B cell (primary cell): ENCODE measurements at regions not wholly inside any gene's neighbourhood (a gene's known extent, or its start where the extent isn't known, plus 50 kb on each side); places are given as distances from the start of the nearest gene placed in this dataset.

Source experiments
- ATAC-seq: fragments of 200-7000 bp; cut with Tn5 transposase; one replicate; pipeline ENCODE4 v1.10.0; 2021; ENCODE audit warnings: low read depth, mild to moderate bottlenecking, moderate number of reproducible peaks, moderate library complexity
- CTCF ChIA-PET: fragments of 350-600 bp; sonication (Branson Sonifier 250); formaldehyde crosslinking; loops from one replicate; lab custom pipeline; 2021; ENCODE audit warnings: antibody characterized with exemption, inconsistent platforms; lab: Charles Lee
- POLR2A ChIA-PET: fragments of 350-600 bp; sonication (Branson Sonifier 250); formaldehyde crosslinking; loops from one replicate; lab custom pipeline; 2021; ENCODE audit warnings: antibody characterized with exemption; lab: Charles Lee
- DNase-seq: peaks from one replicate; pipeline ENCODE4 v3.0.0; 2013
- H2AFZ ChIP-seq: 2 replicates; pipeline ENCODE4 v1.6.1; 2012; ENCODE audit warnings: mild to moderate bottlenecking, low read depth, low read length; ENCODE audit not compliant: insufficient read depth, poor library complexity, severe bottlenecking
- H3K27ac ChIP-seq, 2 donors: 1 replicate in 1 of 2; 2 replicates in 1 of 2; pipeline ENCODE4 v1.5.1; 2012 to 2013; ENCODE audit warnings: low read length in 2 of 2, mild to moderate bottlenecking in 2 of 2, moderate library complexity in 1 of 2
- H3K27me3 ChIP-seq, 4 experiments: fragments of 200-600 bp in 1 of 4; sonication (generic) in 1 of 4; replicated peaks in 1 of 4; 1 replicate in 2 of 4; 2 replicates in 2 of 4; pipeline versions ENCODE4 v1.6.1 to v1.7.0; 2013 to 2016; ENCODE audit warnings: low read length in 3 of 4, mild to moderate bottlenecking in 2 of 4, mixed read lengths in 1 of 4, moderate library complexity in 1 of 4; ENCODE audit not compliant: insufficient read depth in 4 of 4, control insufficient read depth in 3 of 4; ENCODE audit errors: control extremely low read depth in 1 of 4
- H3K36me3 ChIP-seq, 2 experiments: replicated peaks in 1 of 2; 1 replicate in 1 of 2; 2 replicates in 1 of 2; pipeline versions ENCODE4 v1.6.1 to v1.7.1; 2013; ENCODE audit warnings: low read length in 1 of 2; ENCODE audit not compliant: insufficient read depth in 2 of 2, control insufficient read depth in 1 of 2; ENCODE audit errors: control extremely low read depth in 1 of 2, extremely low read depth in 1 of 2
- H3K4me1 ChIP-seq, 2 donors: fragments of 200-600 bp in 1 of 2; sonication (generic) in 1 of 2; 1 replicate in 1 of 2; 2 replicates in 1 of 2; pipeline versions ENCODE4 v1.5.1 to v1.6.1; 2013 to 2017; ENCODE audit warnings: low read length in 2 of 2; ENCODE audit not compliant: control insufficient read depth in 2 of 2, insufficient read depth in 2 of 2
- H3K4me2 ChIP-seq: replicated peaks from 2 replicates; pipeline ENCODE3; 2012; ENCODE audit warnings: mild to moderate bottlenecking, low read depth, low read length; ENCODE audit not compliant: poor library complexity, severe bottlenecking
- H3K4me3 ChIP-seq, 5 experiments: fragments of 200-600 bp in 1 of 5; sonication (generic) in 1 of 5; 1 replicate in 3 of 5; 2 replicates in 2 of 5; pipeline versions ENCODE4 v1.5.1 to v1.7.0; 2011 to 2016; ENCODE audit warnings: low read length in 4 of 5, mild to moderate bottlenecking in 4 of 5, low read depth in 2 of 5, control low read depth in 1 of 5, moderate library complexity in 1 of 5; ENCODE audit not compliant: insufficient read depth in 1 of 5; ENCODE audit errors: control extremely low read depth in 1 of 5, extremely low read depth in 1 of 5
- H3K79me2 ChIP-seq: fragments of 200-600 bp; sonication (generic); one replicate; pipeline ENCODE4 v1.6.0; 2016; ENCODE audit warnings: low read length; ENCODE audit not compliant: control insufficient read depth, insufficient read depth
- H3K9ac ChIP-seq: fragments of 200-600 bp; sonication (generic); 2 replicates; pipeline ENCODE4 v1.6.1; 2017; ENCODE audit warnings: mild to moderate bottlenecking, low read length, moderate library complexity
- H3K9me3 ChIP-seq, 3 donors: one replicate each; pipeline versions ENCODE4 v1.6.1 to v1.7.1; 2013; ENCODE audit warnings: low read length in 2 of 3; ENCODE audit not compliant: control insufficient read depth in 2 of 3, insufficient read depth in 1 of 3; ENCODE audit errors: control extremely low read depth in 1 of 3
- H4K20me1 ChIP-seq: 2 replicates; pipeline ENCODE4 v1.6.0; 2012; ENCODE audit warnings: mild to moderate bottlenecking, low read length; ENCODE audit not compliant: insufficient read depth, control insufficient read depth, poor library complexity, severe bottlenecking
- H3K27ac Mint-ChIP-seq: one replicate; pipeline ENCODE4 v1.8.0; 2021; ENCODE audit warnings: mixed read lengths
- H3K27me3 Mint-ChIP-seq: one replicate; pipeline ENCODE4 v1.8.0; 2021; ENCODE audit warnings: mixed read lengths
- H3K4me1 Mint-ChIP-seq: one replicate; pipeline ENCODE4 v1.8.0; 2021; ENCODE audit warnings: mixed read lengths
- H3K4me3 Mint-ChIP-seq: one replicate; pipeline ENCODE4 v1.8.0; 2021; ENCODE audit warnings: mixed read lengths
- H3K9me3 Mint-ChIP-seq: one replicate; pipeline ENCODE4 v1.8.0; 2022; ENCODE audit warnings: mixed read lengths; ENCODE audit not compliant: insufficient read depth
- CTCF ChIP-seq: fragments of 200-600 bp; IDR thresholded peaks from one replicate; pipeline ENCODE4 v1.8.0; 2022; ENCODE audit warnings: antibody characterized with exemption, mild to moderate bottlenecking
- EZH2 ChIP-seq: IDR thresholded peaks from 2 replicates; pipeline ENCODE4 v1.6.1; 2012; ENCODE audit warnings: borderline replicate concordance, low read depth, mild to moderate bottlenecking, moderate library complexity, low read length; ENCODE audit not compliant: insufficient read depth, poor library complexity, severe bottlenecking
- WGBS: methylation state at CpG from one replicate; pipeline ENCODE4 v1.1.5; 2013; ENCODE audit warnings: missing lambda C conversion rate; ENCODE audit not compliant: insufficient coverage; 5-methylcytosine and 5-hydroxymethylcytosine counted together
- intact Hi-C: fragments of 100-400 bp; cut with micrococcal nuclease; formaldehyde crosslinking; loops from one replicate; pipeline ENCODE4 v1.10.0; 2022

- H3K9me3 Mint-ChIP-seq: no peaks in the 10 kb centered on the region
- H3K4me3 ChIP-seq: no peak overlapping the region
- intact Hi-C loops: no loop called here
- peaks cover 0 to under 1% (median 0%) of the 10 kb centered on the region in 4 experiments for H3K27me3 ChIP-seq
- H3K36me3 ChIP-seq: no peaks in the 10 kb centered on the region
- no peaks in the 10 kb centered on the region for H3K27me3 Mint-ChIP-seq
- H3K4me3 Mint-ChIP-seq: no peak overlapping the region
- peaks cover 0 to 13% (median 2%) of the 10 kb centered on the region in 3 donors for H3K9me3 ChIP-seq
- WGBS: 72% methylated on average over 5 of the region's 10 CpGs
- CTCF ChIA-PET: interaction anchor here (0.6 kb wide), 1 partner anchor 9 kb away, joined by 3 read pairs; no protein-coding TSS in a partner anchor
- no peak overlapping the region for H3K27ac Mint-ChIP-seq
- no peaks in the 10 kb centered on the region for H3K4me1 ChIP-seq
- ATAC-seq (no peak), DNase-seq (no peak)
- no peaks in the 10 kb centered on the region for H3K79me2 ChIP-seq
- no peak overlapping the region for H3K9ac ChIP-seq
- TF ChIP-seq EZH2 (no peak), CTCF (no peak)
- H2AFZ ChIP-seq: no peak overlapping the region
- POLR2A ChIA-PET: no interaction called here
- no peak overlapping the region for H3K27ac ChIP-seq
- H4K20me1 ChIP-seq: no peaks in the 10 kb centered on the region
- H3K4me2 ChIP-seq: no peak overlapping the region
- no peaks in the 10 kb centered on the region for H3K4me1 Mint-ChIP-seq
Measured at GRCh38 chr6:164075981-164076615, 661.6 kb downstream of the QKI start.

- ATAC-seq (no peak), DNase-seq (no peak)
- Mint-ChIP-seq H3K9me3 (no peaks in the 10 kb centered on the region), H3K27me3 (no peaks in the 10 kb centered on the region), H3K4me3 (no peak overlapping the region), H3K27ac (no peak overlapping the region), H3K4me1 (no peaks in the 10 kb centered on the region)
- no peak overlapping the region for H3K9ac ChIP-seq
- POLR2A ChIA-PET: no interaction called here
- no peak overlapping the region for H2AFZ ChIP-seq
- H4K20me1 ChIP-seq: no peaks in the 10 kb centered on the region
- H3K36me3 ChIP-seq: no peaks in the 10 kb centered on the region
- peaks cover 0 to 8% (median 2%) of the 10 kb centered on the region in 3 donors for H3K9me3 ChIP-seq
- H3K4me2 ChIP-seq: no peak overlapping the region
- no peak overlapping the region for H3K4me3 ChIP-seq
- H3K4me1 ChIP-seq: no peaks in the 10 kb centered on the region
- peaks cover 0 to 3% (median 0%) of the 10 kb centered on the region in 4 experiments for H3K27me3 ChIP-seq
- no peak for TF ChIP-seq CTCF
- intact Hi-C loops: no loop called here
- CTCF ChIA-PET: no interaction called here
- no CpG with 5 or more reads among the region's 2 CpGs for WGBS
- no peaks in the 10 kb centered on the region for H3K79me2 ChIP-seq
- no peak overlapping the region for H3K27ac ChIP-seq
Measured at GRCh38 chr6:164072240-164072666, 657.7 kb downstream of the QKI start.
